HG03558 (cell line): ENCODE measurements at regions not wholly inside any gene's neighbourhood (a gene's known extent, or its start where the extent isn't known, plus 50 kb on each side); places are given as distances from the start of the nearest gene placed in this dataset.

Experiments used
- ATAC-seq: cut with Tn5 transposase; IDR thresholded peaks from one replicate; pipeline ENCODE4 v1.9.1; 2021; ENCODE audit warnings: moderate number of reproducible peaks; ENCODE audit not compliant: unreplicated experiment; ENCODE audit errors: extremely low read depth

DNA sequence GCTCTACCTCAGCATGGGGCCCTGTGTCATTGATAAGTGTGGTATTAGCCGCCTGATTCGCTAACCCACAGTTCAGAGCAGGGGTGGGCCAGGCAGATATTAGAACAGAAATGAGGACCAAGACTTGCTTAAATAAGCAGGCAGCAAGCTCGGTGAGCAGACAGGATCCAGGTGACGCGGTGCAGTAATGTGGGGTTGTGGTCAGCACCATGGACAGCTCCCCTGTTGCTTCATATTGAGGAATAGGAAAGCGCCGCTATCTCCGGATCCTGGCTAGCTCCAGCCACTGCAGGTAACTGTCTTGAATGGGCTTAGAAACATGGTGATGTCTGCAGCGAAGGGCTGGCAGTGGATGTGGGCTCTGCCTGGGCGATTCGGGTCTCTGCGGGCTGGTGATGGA, 51.3 kb upstream of the GPR26 start:
- ATAC-seq = no peak
